ENCODE measurements at regions not wholly inside any gene's neighbourhood (a gene's known extent, or its start where the extent isn't known, plus 50 kb on each side); places are given as distances from the start of the nearest gene placed in this dataset.

- no peaks in the 10 kb centered on the region for H3K4me1 ChIP-seq (ENCODE audit: control insufficient read depth in 2 of 2, insufficient read depth in 2 of 2, low read length in 2 of 2)
- H3K27ac ChIP-seq (ENCODE audit: low read length in 2 of 2): no peak overlapping the region
- intact Hi-C loops (cut with micrococcal nuclease): no loop called here
- H3K4me1 Mint-ChIP-seq: no peaks in the 10 kb centered on the region
- no peaks in the 10 kb centered on the region for H4K20me1 ChIP-seq (ENCODE audit: control insufficient read depth, insufficient read depth, low read length, poor library complexity, severe bottlenecking)
- 62% methylated on average over 1 of the region's 1 CpG for WGBS (ENCODE audit: insufficient coverage)
- peaks cover 4% of the 10 kb centered on the region for H3K9me3 Mint-ChIP-seq (ENCODE audit: insufficient read depth)
- DNase-seq: no peak
- no peak overlapping the region for H3K4me3 ChIP-seq (ENCODE audit: control extremely low read depth in 1 of 5, extremely low read depth in 1 of 5, insufficient read depth in 1 of 5, low read depth in 2 of 5, low read length in 4 of 5)
- no peaks in the 10 kb centered on the region for H3K27me3 Mint-ChIP-seq
- no peak overlapping the region for H2AFZ ChIP-seq (ENCODE audit: insufficient read depth, low read depth, low read length, poor library complexity, severe bottlenecking)
- H3K36me3 ChIP-seq (replicated peaks in 1 of 2; ENCODE audit: control extremely low read depth in 1 of 2, control insufficient read depth in 1 of 2, extremely low read depth in 1 of 2, insufficient read depth in 2 of 2, low read length in 1 of 2): no peaks in the 10 kb centered on the region
- no peak for ATAC-seq (ENCODE audit: low read depth)
- H3K4me3 Mint-ChIP-seq: no peak overlapping the region
- no peak for TF ChIP-seq CTCF (IDR thresholded peaks at IDR 0.05)
- no peak for TF ChIP-seq EZH2 (IDR thresholded peaks at IDR 0.05; ENCODE audit: borderline replicate concordance, insufficient read depth, low read depth, low read length, poor library complexity, severe bottlenecking)
- ChIA-PET POLR2A (no interaction called here), CTCF (no interaction called here)
- no peaks in the 10 kb centered on the region for H3K27me3 ChIP-seq (replicated peaks in 1 of 4; ENCODE audit: control extremely low read depth in 1 of 4, control insufficient read depth in 3 of 4, insufficient read depth in 4 of 4, low read length in 3 of 4)
- no peak overlapping the region for H3K27ac Mint-ChIP-seq
- H3K79me2 ChIP-seq (ENCODE audit: control insufficient read depth, insufficient read depth, low read length): no peaks in the 10 kb centered on the region
- no peak overlapping the region for H3K9ac ChIP-seq (ENCODE audit: low read length)
- no peak overlapping the region for H3K4me2 ChIP-seq (replicated peaks; ENCODE audit: low read depth, low read length, poor library complexity, severe bottlenecking)
- no peaks in the 10 kb centered on the region for H3K9me3 ChIP-seq (ENCODE audit: control extremely low read depth in 1 of 3, control insufficient read depth in 2 of 3, insufficient read depth in 1 of 3, low read length in 2 of 3)
Measured at GRCh38 chr2:106963156-106963555, 77.2 kb upstream of the ST6GAL2 start.

- Histone ChIP-seq H4K20me1 (ENCODE audit: control insufficient read depth, insufficient read depth, low read length, poor library complexity, severe bottlenecking) (no peaks in the 10 kb centered on the region), H3K79me2 (ENCODE audit: control insufficient read depth, insufficient read depth, low read length) (no peaks in the 10 kb centered on the region), H3K4me2 (replicated peaks; ENCODE audit: low read depth, low read length, poor library complexity, severe bottlenecking) (no peak overlapping the region), H2AFZ (ENCODE audit: insufficient read depth, low read depth, low read length, poor library complexity, severe bottlenecking) (no peak overlapping the region), H3K27ac (ENCODE audit: low read length in 2 of 2) (no peak overlapping the region), H3K36me3 (replicated peaks in 1 of 2; ENCODE audit: control extremely low read depth in 1 of 2, control insufficient read depth in 1 of 2, extremely low read depth in 1 of 2, insufficient read depth in 2 of 2, low read length in 1 of 2) (no peaks in the 10 kb centered on the region), H3K9me3 (ENCODE audit: control extremely low read depth in 1 of 3, control insufficient read depth in 2 of 3, insufficient read depth in 1 of 3, low read length in 2 of 3) (no peaks in the 10 kb centered on the region), H3K27me3 (replicated peaks in 1 of 4; ENCODE audit: control extremely low read depth in 1 of 4, control insufficient read depth in 3 of 4, insufficient read depth in 4 of 4, low read length in 3 of 4) (no peaks in the 10 kb centered on the region), H3K4me1 (ENCODE audit: control insufficient read depth in 2 of 2, insufficient read depth in 2 of 2, low read length in 2 of 2) (no peaks in the 10 kb centered on the region), H3K4me3 (ENCODE audit: control extremely low read depth in 1 of 5, extremely low read depth in 1 of 5, insufficient read depth in 1 of 5, low read depth in 2 of 5, low read length in 4 of 5) (no peak overlapping the region), H3K9ac (ENCODE audit: low read length) (no peak overlapping the region)
- POLR2A ChIA-PET: no interaction called here
- no peak overlapping the region for H3K4me3 Mint-ChIP-seq
- no peak overlapping the region for H3K27ac Mint-ChIP-seq
- no peaks in the 10 kb centered on the region for H3K4me1 Mint-ChIP-seq
- DNase-seq: no peak
- no peak for ATAC-seq (ENCODE audit: low read depth)
- peaks cover 4% of the 10 kb centered on the region for H3K9me3 Mint-ChIP-seq (ENCODE audit: insufficient read depth)
- no peaks in the 10 kb centered on the region for H3K27me3 Mint-ChIP-seq
- CTCF ChIA-PET: interaction anchor here (0.5 kb wide), 1 partner anchor 223 kb away, joined by 3 read pairs; no protein-coding TSS in a partner anchor
- WGBS (ENCODE audit: insufficient coverage): 76% methylated on average over 5 of the region's 5 CpGs
- intact Hi-C loops (cut with micrococcal nuclease): no loop called here
- TF ChIP-seq EZH2 (IDR thresholded peaks at IDR 0.05; ENCODE audit: borderline replicate concordance, insufficient read depth, low read depth, low read length, poor library complexity, severe bottlenecking) (no peak), CTCF (IDR thresholded peaks at IDR 0.05) (no peak)
Measured at GRCh38 chr2:106963893-106964292, 77.9 kb upstream of the ST6GAL2 start.

All from B cell (primary cell).